CD4-positive, alpha-beta memory T cell (primary cell): ENCODE measurements at regions not wholly inside any gene's neighbourhood (a gene's known extent, or its start where the extent isn't known, plus 50 kb on each side); places are given as distances from the start of the nearest gene placed in this dataset.
"Not testable (repeated sequence)": the region's sequence is repeated elsewhere in the genome, so short reads cannot be mapped to it uniquely, and the experiment has no call there.

Experiments used
- CTCF ChIA-PET: fragments of 350-600 bp; sonication (Branson Sonifier 250); formaldehyde crosslinking; loops from one replicate; lab custom pipeline; 2021; ENCODE audit warnings: inconsistent platforms; ENCODE audit not compliant: partially characterized antibody; lab: Charles Lee
- POLR2A ChIA-PET: fragments of 350-600 bp; sonication (Branson Sonifier 250); formaldehyde crosslinking; loops from one replicate; lab custom pipeline; 2021; ENCODE audit not compliant: partially characterized antibody; lab: Charles Lee
- DNase-seq, 5 donors: peaks; one replicate each; pipeline versions ENCODE4 v3.0.0 to v3.0.0-alpha.2; 2020 to 2022; ENCODE audit warnings: mixed read lengths in 1 of 5
- H3K27ac ChIP-seq: one replicate; pipeline ENCODE4 v1.7.0; 2013; ENCODE audit warnings: low read depth, low read length
- H3K27me3 ChIP-seq: 2 replicates; pipeline ENCODE4 v1.7.0; 2013; ENCODE audit warnings: mild to moderate bottlenecking, low read length, moderate library complexity; ENCODE audit not compliant: insufficient read depth
- H3K36me3 ChIP-seq: 2 replicates; pipeline ENCODE4 v1.7.0; 2013; ENCODE audit warnings: mild to moderate bottlenecking, low read length, moderate library complexity; ENCODE audit not compliant: insufficient read depth
- H3K4me1 ChIP-seq: 2 replicates; pipeline ENCODE4 v1.7.0; 2013; ENCODE audit warnings: mild to moderate bottlenecking, low read length, moderate library complexity; ENCODE audit not compliant: insufficient read depth
- H3K4me3 ChIP-seq, 2 donors: one replicate each; pipeline ENCODE4 v1.7.0; 2013; ENCODE audit warnings: low read length in 2 of 2, mild to moderate bottlenecking in 1 of 2
- H3K9me3 ChIP-seq, 2 donors: one replicate each; pipeline ENCODE4 v1.7.0; 2013; ENCODE audit warnings: low read length in 2 of 2, control low read depth in 1 of 2; ENCODE audit not compliant: control insufficient read depth in 1 of 2
- H3K27ac Mint-ChIP-seq, 7 donors: one replicate each; pipeline ENCODE4 v1.8.0; 2020 to 2021; ENCODE audit warnings: mixed read lengths in 7 of 7, mild to moderate bottlenecking in 6 of 7, inconsistent platforms in 3 of 7, moderate library complexity in 3 of 7
- H3K27me3 Mint-ChIP-seq, 2 donors: one replicate each; pipeline ENCODE4 v1.8.0; 2020 to 2021; ENCODE audit warnings: mixed read lengths in 2 of 2
- H3K36me3 Mint-ChIP-seq, 2 donors: one replicate each; pipeline ENCODE4 v1.8.0; 2020 to 2021; ENCODE audit warnings: mixed read lengths in 2 of 2, inconsistent platforms in 1 of 2, mild to moderate bottlenecking in 1 of 2
- H3K4me1 Mint-ChIP-seq, 4 donors: one replicate each; pipeline ENCODE4 v1.8.0; 2020 to 2021; ENCODE audit warnings: mixed read lengths in 4 of 4, mild to moderate bottlenecking in 1 of 4
- H3K4me3 Mint-ChIP-seq, 8 donors: one replicate each; pipeline ENCODE4 v1.8.0; 2020 to 2021; ENCODE audit warnings: mixed read lengths in 8 of 8, mild to moderate bottlenecking in 7 of 8, moderate library complexity in 6 of 8, inconsistent platforms in 3 of 8
- H3K9me3 Mint-ChIP-seq, 8 donors: one replicate each; pipeline ENCODE4 v1.8.0; 2020 to 2021; ENCODE audit warnings: mixed read lengths in 8 of 8, mild to moderate bottlenecking in 5 of 8, inconsistent platforms in 3 of 8, moderate library complexity in 1 of 8
- intact Hi-C: fragments of 100-400 bp; cut with micrococcal nuclease; formaldehyde crosslinking; loops from one replicate; pipeline ENCODE4 v1.15.1; 2023

GRCh38 chr6:137305691-137306090 is 86.5 kb upstream of the IFNGR1 start:
- H3K27me3 ChIP-seq = no peaks in the 10 kb centered on the region
- intact Hi-C loops = no loop called here
- ChIA-PET CTCF (interaction anchor here (2.5 kb wide), 1 partner anchor 9 kb away, joined by 9 read pairs; no protein-coding TSS in a partner anchor), POLR2A (no interaction called here)
- Mint-ChIP-seq H3K27ac (no peak overlapping the region), H3K4me1 (peaks cover 5 to 13% (median 10%) of the 10 kb centered on the region in 4 donors), H3K9me3 (peaks cover 0 to 3% (median 0%) of the 10 kb centered on the region in 8 donors), H3K36me3 (no peaks in the 10 kb centered on the region), H3K4me3 (no peak overlapping the region), H3K27me3 (peaks cover 0 to 4% of the 10 kb centered on the region in 2 donors)
- DNase-seq = no peak
- H3K36me3 ChIP-seq = no peaks in the 10 kb centered on the region
- H3K9me3 ChIP-seq = no peaks in the 10 kb centered on the region
- no peak overlapping the region for H3K27ac ChIP-seq
- H3K4me3 ChIP-seq = no peak overlapping the region
- peaks cover 8% of the 10 kb centered on the region for H3K4me1 ChIP-seq

GRCh38 chr6:137304020-137304780 is 85.0 kb upstream of the IFNGR1 start:
- intact Hi-C loops = no loop called here
- no peaks in the 10 kb centered on the region for H3K36me3 ChIP-seq
- no peak overlapping the region for H3K27ac ChIP-seq
- peaks cover 0 to 3% (median 0%) of the 10 kb centered on the region in 8 donors for H3K9me3 Mint-ChIP-seq
- POLR2A ChIA-PET = no interaction called here
- H3K27ac Mint-ChIP-seq = no peak overlapping the region
- no peaks in the 10 kb centered on the region for H3K27me3 ChIP-seq
- peaks cover 2% of the 10 kb centered on the region for H3K4me1 ChIP-seq
- no peaks in the 10 kb centered on the region for H3K36me3 Mint-ChIP-seq
- peaks cover 4% of the 10 kb centered on the region in 4 donors for H3K4me1 Mint-ChIP-seq
- no peak overlapping the region for H3K4me3 Mint-ChIP-seq
- DNase-seq = no peak
- peaks cover 0 to 6% of the 10 kb centered on the region in 2 donors for H3K27me3 Mint-ChIP-seq
- CTCF ChIA-PET = interaction anchor here (1.4 to 2.5 kb wide), 2 partner anchors 10 to 210 kb away, joined by 3 to 9 read pairs; no protein-coding TSS in a partner anchor
- no peak overlapping the region for H3K4me3 ChIP-seq
- no peaks in the 10 kb centered on the region for H3K9me3 ChIP-seq

GRCh38 chr6:137303441-137303840 is 84.3 kb upstream of the IFNGR1 start:
- Mint-ChIP-seq H3K4me1 (no peaks in the 10 kb centered on the region), H3K27ac (no peak overlapping the region), H3K4me3 (no peak overlapping the region), H3K27me3 (peaks cover 0 to 6% of the 10 kb centered on the region in 2 donors), H3K9me3 (peaks cover 0 to 3% (median 0%) of the 10 kb centered on the region in 8 donors), H3K36me3 (no peaks in the 10 kb centered on the region)
- ChIA-PET CTCF (interaction anchor here (1.4 kb wide), 1 partner anchor 209 kb away, joined by 3 read pairs; no protein-coding TSS in a partner anchor), POLR2A (no interaction called here)
- Histone ChIP-seq H3K4me3 (no peak overlapping the region), H3K4me1 (no peaks in the 10 kb centered on the region), H3K9me3 (no peaks in the 10 kb centered on the region), H3K27ac (no peak overlapping the region), H3K27me3 (no peaks in the 10 kb centered on the region), H3K36me3 (no peaks in the 10 kb centered on the region)
- no peak for DNase-seq
- intact Hi-C loops = no loop called here

GRCh38 chr6:137299681-137300080 is 80.5 kb upstream of the IFNGR1 start:
- Mint-ChIP-seq H3K27ac (no peak overlapping the region), H3K4me3 (no peak overlapping the region), H3K4me1 (no peaks in the 10 kb centered on the region), H3K27me3 (peaks cover 0 to 6% of the 10 kb centered on the region in 2 donors), H3K36me3 (no peaks in the 10 kb centered on the region), H3K9me3 (peaks cover 0 to 3% (median 0%) of the 10 kb centered on the region in 8 donors)
- no peak for DNase-seq
- ChIA-PET CTCF (interaction anchor here (1.4 kb wide), 1 partner anchor 15 kb away, joined by 3 read pairs; no protein-coding TSS in a partner anchor), POLR2A (no interaction called here)
- no peaks in the 10 kb centered on the region for H3K9me3 ChIP-seq
- H3K4me3 ChIP-seq = no peak overlapping the region
- no peak overlapping the region for H3K27ac ChIP-seq
- H3K27me3 ChIP-seq = no peaks in the 10 kb centered on the region
- H3K36me3 ChIP-seq = no peaks in the 10 kb centered on the region
- intact Hi-C loops = no loop called here
- no peaks in the 10 kb centered on the region for H3K4me1 ChIP-seq

- intact Hi-C loops = no loop called here
- Mint-ChIP-seq H3K27me3 (peaks cover 0 to 2% of the 10 kb centered on the region in 2 donors), H3K36me3 (no peaks in the 10 kb centered on the region), H3K9me3 (peaks cover 0 to 3% (median 0%) of the 10 kb centered on the region in 8 donors), H3K27ac (no peak overlapping the region), H3K4me1 (no peaks in the 10 kb centered on the region), H3K4me3 (no peak overlapping the region)
- no peaks in the 10 kb centered on the region for H3K36me3 ChIP-seq
- CTCF ChIA-PET = interaction anchor here (0.5 to 2.0 kb wide), 2 partner anchors 17 to 56 kb away, joined by 4 to 10 read pairs; no protein-coding TSS in a partner anchor
- H3K4me3 ChIP-seq = no peak overlapping the region
- H3K4me1 ChIP-seq = no peaks in the 10 kb centered on the region
- POLR2A ChIA-PET = interaction anchor here (1.2 kb wide), 1 partner anchor 13 kb away, joined by 3 read pairs; no protein-coding TSS in a partner anchor
- no peak overlapping the region for H3K27ac ChIP-seq
- DNase-seq = no peak
- no peaks in the 10 kb centered on the region for H3K9me3 ChIP-seq
- no peaks in the 10 kb centered on the region for H3K27me3 ChIP-seq
Measured at GRCh38 chr6:137297887-137298286, 78.7 kb upstream of the IFNGR1 start.

- POLR2A ChIA-PET, intact Hi-C loops, H3K36me3 Mint-ChIP-seq: not testable (repeated sequence)
Measured at GRCh38 chr6:137292326-137292725, 73.1 kb upstream of the IFNGR1 start.

GRCh38 chr6:137291441-137291840 is 72.3 kb upstream of the IFNGR1 start:
- no peak for DNase-seq
- H3K27me3 Mint-ChIP-seq = peaks cover 0 to 7% of the 10 kb centered on the region in 2 donors
- no peak overlapping the region for H3K27ac Mint-ChIP-seq
- peaks cover 8 to 14% (median 11%) of the 10 kb centered on the region in 4 donors for H3K4me1 Mint-ChIP-seq
- H3K36me3 Mint-ChIP-seq = no peaks in the 10 kb centered on the region
- H3K27ac ChIP-seq = no peak overlapping the region
- H3K4me3 ChIP-seq = no peak overlapping the region
- intact Hi-C loops = no loop called here
- H3K9me3 ChIP-seq = no peaks in the 10 kb centered on the region
- H3K4me1 ChIP-seq = peaks cover 8% of the 10 kb centered on the region
- no peak overlapping the region for H3K4me3 Mint-ChIP-seq
- CTCF ChIA-PET = no interaction called here
- POLR2A ChIA-PET = no interaction called here
- H3K9me3 Mint-ChIP-seq = peaks cover 0 to 4% (median 0%) of the 10 kb centered on the region in 8 donors
- no peaks in the 10 kb centered on the region for H3K36me3 ChIP-seq
- no peaks in the 10 kb centered on the region for H3K27me3 ChIP-seq

More at GRCh38 chr6:137292326-137292725, 73.1 kb upstream of the IFNGR1 start:
- not testable (repeated sequence) for H3K27me3 ChIP-seq, DNase-seq, H3K27me3 Mint-ChIP-seq, H3K9me3 Mint-ChIP-seq, H3K27ac Mint-ChIP-seq, H3K4me1 ChIP-seq, H3K27ac ChIP-seq, H3K9me3 ChIP-seq, H3K36me3 ChIP-seq, H3K4me3 Mint-ChIP-seq, H3K4me3 ChIP-seq
- H3K4me1 Mint-ChIP-seq = peaks cover 8 to 14% (median 11%) of the 10 kb centered on the region in 4 donors
- CTCF ChIA-PET = interaction anchor here (1.0 to 1.3 kb wide), 2 partner anchors 9 to 297 kb away, joined by 3 to 6 read pairs; no protein-coding TSS in a partner anchor
